ENCODE measurements at regions not wholly inside any gene's neighbourhood (a gene's known extent, or its start where the extent isn't known, plus 50 kb on each side); places are given as distances from the start of the nearest gene placed in this dataset.

- peaks cover 0 to 6% (median 0%) of the 10 kb centered on the region in 4 donors for H3K9me3 ChIP-seq
- WGBS, 5 donors: 81 to 89% (median 84%) methylated on average over 20 of the region's 20 CpGs
- H3K27ac ChIP-seq: no peak overlapping the region
- no peaks in the 10 kb centered on the region for H3K4me1 ChIP-seq
- H3K4me3 ChIP-seq: no peak overlapping the region
- H3K27me3 ChIP-seq: peaks cover 0 to 74% (median 0%) of the 10 kb centered on the region in 3 donors
- no peak for DNase-seq
- intact Hi-C loops (cut with DNase I; ENCODE audit: low total_unique reads): no loop called here
- TF ChIP-seq POLR2A (IDR thresholded peaks at IDR 0.05) (no peak), EP300 (IDR thresholded peaks at IDR 0.05) (no peak), POLR2AphosphoS5 (IDR thresholded peaks at IDR 0.05) (no peak)
- TF ChIP-seq, protein P1, sequence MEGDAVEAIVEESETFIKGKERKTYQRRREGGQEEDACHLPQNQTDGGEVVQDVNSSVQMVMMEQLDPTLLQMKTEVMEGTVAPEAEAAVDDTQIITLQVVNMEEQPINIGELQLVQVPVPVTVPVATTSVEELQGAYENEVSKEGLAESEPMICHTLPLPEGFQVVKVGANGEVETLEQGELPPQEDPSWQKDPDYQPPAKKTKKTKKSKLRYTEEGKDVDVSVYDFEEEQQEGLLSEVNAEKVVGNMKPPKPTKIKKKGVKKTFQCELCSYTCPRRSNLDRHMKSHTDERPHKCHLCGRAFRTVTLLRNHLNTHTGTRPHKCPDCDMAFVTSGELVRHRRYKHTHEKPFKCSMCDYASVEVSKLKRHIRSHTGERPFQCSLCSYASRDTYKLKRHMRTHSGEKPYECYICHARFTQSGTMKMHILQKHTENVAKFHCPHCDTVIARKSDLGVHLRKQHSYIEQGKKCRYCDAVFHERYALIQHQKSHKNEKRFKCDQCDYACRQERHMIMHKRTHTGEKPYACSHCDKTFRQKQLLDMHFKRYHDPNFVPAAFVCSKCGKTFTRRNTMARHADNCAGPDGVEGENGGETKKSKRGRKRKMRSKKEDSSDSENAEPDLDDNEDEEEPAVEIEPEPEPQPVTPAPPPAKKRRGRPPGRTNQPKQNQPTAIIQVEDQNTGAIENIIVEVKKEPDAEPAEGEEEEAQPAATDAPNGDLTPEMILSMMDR (IDR thresholded peaks at IDR 0.05): no peak
- no peaks in the 10 kb centered on the region for H3K36me3 ChIP-seq
These were observed 669.9 kb downstream of the BRD1 start for GRCh38 chr22:49157529-49158339.

- H3K4me1 ChIP-seq: no peaks in the 10 kb centered on the region
- intact Hi-C loops (cut with DNase I; ENCODE audit: low total_unique reads): no loop called here
- peaks cover 0 to 80% (median 3%) of the 10 kb centered on the region in 3 donors for H3K27me3 ChIP-seq
- H3K4me3 ChIP-seq: no peak overlapping the region
- H3K27ac ChIP-seq: no peak overlapping the region
- peak; percentile 39 to 79 for DNase-seq
- H3K9me3 ChIP-seq: peaks cover 0 to 6% (median 0%) of the 10 kb centered on the region in 4 donors
- WGBS, 5 donors: 43 to 59% (median 48%) methylated on average over 17 of the region's 17 CpGs
- H3K36me3 ChIP-seq: no peaks in the 10 kb centered on the region
- TF ChIP-seq EP300 (IDR thresholded peaks at IDR 0.05): no peak
These were observed 670.9 kb downstream of the BRD1 start for GRCh38 chr22:49156662-49157285.

DNA sequence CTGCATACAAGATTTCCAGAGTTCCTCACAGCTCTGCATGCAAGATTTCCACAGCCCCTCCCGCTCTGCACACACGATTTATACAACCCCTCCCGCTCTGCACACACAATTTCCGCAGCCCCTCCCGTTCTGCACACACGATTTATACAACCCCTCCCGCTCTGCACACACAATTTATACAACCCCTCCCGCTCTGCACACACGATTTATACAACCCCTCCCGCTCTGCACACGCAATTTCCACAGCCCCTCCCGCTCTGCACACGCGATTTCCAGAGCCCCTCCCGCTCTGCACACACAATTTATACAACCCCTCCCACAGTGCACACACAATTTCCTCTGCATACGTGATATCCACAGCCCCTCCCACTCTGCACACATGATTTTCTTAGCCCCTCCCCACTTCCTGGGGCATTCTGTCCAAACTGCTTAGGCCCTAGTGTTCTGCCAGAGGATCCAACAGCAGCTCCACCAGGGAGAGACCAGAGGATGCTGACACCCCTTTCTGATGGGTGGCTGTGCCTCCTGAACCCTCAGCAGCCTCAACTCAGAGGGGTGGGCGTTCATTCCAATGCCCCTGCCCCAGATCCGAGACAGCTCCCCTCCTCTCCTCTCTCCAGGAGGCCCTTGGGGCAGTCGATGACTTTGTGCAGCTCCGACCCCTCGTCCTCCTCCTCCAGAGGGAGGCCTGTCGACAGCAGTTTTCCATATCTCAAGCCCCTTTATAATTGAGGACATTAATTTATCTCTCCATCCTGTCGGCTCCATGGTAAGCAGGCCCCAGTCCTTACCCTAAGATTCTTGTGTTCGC, 671.7 kb downstream of the BRD1 start:
- no peak for TF ChIP-seq POLR2AphosphoS5 (IDR thresholded peaks at IDR 0.05)
- no peak for TF ChIP-seq POLR2A (IDR thresholded peaks at IDR 0.05)
- no peak for TF ChIP-seq EP300 (IDR thresholded peaks at IDR 0.05)
- TF ChIP-seq, protein P1 (IDR thresholded peaks at IDR 0.05): no peak
- DNase-seq: no peak
- no peaks in the 10 kb centered on the region for H3K4me1 ChIP-seq
- peaks cover 0 to 6% (median 0%) of the 10 kb centered on the region in 4 donors for H3K9me3 ChIP-seq
- WGBS, 5 donors: 51 to 59% (median 55%) methylated on average over 22 to 24 of the region's 24 CpGs
- H3K36me3 ChIP-seq: no peaks in the 10 kb centered on the region
- intact Hi-C loops (cut with DNase I; ENCODE audit: low total_unique reads): no loop called here
- H3K27me3 ChIP-seq: peaks cover 0 to 80% (median 3%) of the 10 kb centered on the region in 3 donors
- H3K27ac ChIP-seq: no peak overlapping the region
- no peak overlapping the region for H3K4me3 ChIP-seq

DNA sequence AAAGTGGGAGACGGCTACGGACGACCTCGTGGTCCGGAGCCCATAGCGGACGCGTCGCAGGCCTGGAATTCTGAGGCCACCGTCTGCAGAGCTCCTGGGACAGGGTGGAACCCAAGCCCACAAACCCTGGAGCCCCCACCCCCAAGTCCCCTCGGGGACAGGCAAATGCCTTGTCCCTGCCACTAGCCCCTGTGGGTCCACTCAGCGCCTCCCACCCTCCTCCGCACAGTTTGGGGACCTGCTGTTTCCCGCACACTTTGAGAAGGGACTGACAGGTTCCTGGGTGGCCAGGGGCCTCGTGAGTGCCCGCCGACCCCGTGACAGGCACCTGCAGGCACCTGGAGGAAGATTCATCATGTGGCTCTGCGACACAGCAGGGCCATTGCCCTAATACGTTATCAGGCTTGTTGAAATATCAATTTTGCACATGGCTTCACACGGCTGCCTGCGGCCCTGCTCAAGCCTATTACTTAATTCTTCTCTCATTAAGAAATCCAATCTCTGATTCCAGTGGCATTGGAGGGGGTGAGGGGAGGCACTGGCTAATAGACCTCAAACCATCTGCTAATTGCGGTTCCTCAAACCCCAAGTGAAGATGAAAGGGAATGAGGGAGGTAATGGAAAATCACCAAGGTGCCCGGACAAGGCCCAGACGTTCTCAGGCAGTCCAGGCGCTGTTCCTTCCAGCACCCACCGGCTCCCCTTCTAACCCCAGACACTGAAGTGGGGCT, 672.5 kb downstream of the BRD1 start:
- intact Hi-C loops (cut with DNase I; ENCODE audit: low total_unique reads): no loop called here

More for the DNA sequence above, 672.5 kb downstream of the BRD1 start:
- no peak overlapping the region for H3K4me3 ChIP-seq
- peaks cover 0 to 80% (median 3%) of the 10 kb centered on the region in 3 donors for H3K27me3 ChIP-seq
- H3K27ac ChIP-seq: no peak overlapping the region
- TF ChIP-seq, protein P1 (IDR thresholded peaks at IDR 0.05): no peak
- no peak for TF ChIP-seq EP300 (IDR thresholded peaks at IDR 0.05)
- no peak for TF ChIP-seq POLR2AphosphoS5 (IDR thresholded peaks at IDR 0.05)
- no peak for TF ChIP-seq POLR2A (IDR thresholded peaks at IDR 0.05)
- H3K4me1 ChIP-seq: no peaks in the 10 kb centered on the region
- peaks cover 0 to 6% (median 0%) of the 10 kb centered on the region in 4 donors for H3K9me3 ChIP-seq
- DNase-seq: no peak
- WGBS, 5 donors: 76 to 83% (median 79%) methylated on average over 20 to 27 of the region's 27 CpGs
- H3K36me3 ChIP-seq: no peaks in the 10 kb centered on the region
